ENCODE measurements at regions not wholly inside any gene's neighbourhood (a gene's known extent, or its start where the extent isn't known, plus 50 kb on each side); places are given as distances from the start of the nearest gene placed in this dataset.

DNA sequence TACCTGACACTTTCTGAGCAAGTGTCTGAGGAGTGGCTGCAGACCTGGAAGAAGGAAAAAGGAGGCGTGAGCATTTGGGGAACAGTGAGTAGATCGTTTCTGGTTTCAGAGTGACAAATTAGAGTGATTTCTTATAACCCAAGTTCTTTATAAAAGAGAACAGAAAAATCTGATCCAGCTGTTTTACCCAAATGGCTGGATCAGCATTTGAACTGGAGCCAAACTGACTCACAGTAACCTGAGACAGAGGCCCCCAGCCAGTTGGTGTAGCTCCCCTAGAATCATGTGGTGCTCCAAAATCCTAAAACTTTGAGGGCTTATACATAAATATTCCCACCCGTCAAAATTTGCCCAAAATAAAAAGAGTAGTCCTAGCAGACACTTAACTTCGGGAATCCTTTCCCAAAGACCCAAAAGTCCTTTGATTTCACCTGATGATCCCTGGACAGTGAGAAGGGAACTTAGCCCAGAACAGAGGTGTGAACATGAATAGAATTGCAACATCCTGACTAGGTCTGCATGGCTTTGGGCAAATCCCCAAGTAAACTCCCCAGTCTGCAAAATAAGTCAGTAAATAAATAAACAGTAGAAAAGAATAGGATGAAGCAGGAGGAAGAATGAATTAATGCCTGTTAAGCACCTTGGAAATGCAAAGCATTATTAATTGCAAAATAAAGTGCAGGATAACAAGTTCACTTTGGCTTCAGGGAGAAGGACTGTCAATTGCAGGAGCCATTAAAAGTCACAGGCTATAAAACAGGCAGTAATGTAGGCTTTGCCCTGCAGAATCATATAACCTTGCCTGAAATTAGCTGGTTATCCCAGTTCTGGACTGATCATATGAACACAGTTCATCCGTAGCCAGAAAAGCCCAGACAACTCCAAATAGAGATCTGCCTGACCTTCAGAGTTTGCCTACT lies 262.0 kb upstream of the JARID2 start:
- Histone ChIP-seq H3K4me1 (ENCODE audit: control insufficient read depth in 5 of 5, insufficient read depth in 5 of 5, low read length in 5 of 5) (peaks cover 0 to 6% (median 5%) of the 10 kb centered on the region in 5 donors), H3K36me3 (ENCODE audit: control insufficient read depth in 4 of 4, insufficient read depth in 4 of 4, low read length in 4 of 4) (no peaks in the 10 kb centered on the region), H3K27ac (ENCODE audit: low read depth in 1 of 2, low read length in 1 of 2) (no peak overlapping the region), H3K9me3 (ENCODE audit: control insufficient read depth in 4 of 4, insufficient read depth in 3 of 4, low read length in 3 of 4) (no peaks in the 10 kb centered on the region), H3K9ac (ENCODE audit: insufficient read depth in 1 of 2, low read length in 2 of 2) (no peak overlapping the region), H3K27me3 (ENCODE audit: control insufficient read depth in 3 of 3, insufficient read depth in 3 of 3, low read length in 2 of 3) (no peaks in the 10 kb centered on the region), H3K4me3 (no peak overlapping the region)
- ATAC-seq (ENCODE audit: insufficient read depth, low FRiP score) (no peak), DNase-seq (no peak)
- TF ChIP-seq, protein P1, sequence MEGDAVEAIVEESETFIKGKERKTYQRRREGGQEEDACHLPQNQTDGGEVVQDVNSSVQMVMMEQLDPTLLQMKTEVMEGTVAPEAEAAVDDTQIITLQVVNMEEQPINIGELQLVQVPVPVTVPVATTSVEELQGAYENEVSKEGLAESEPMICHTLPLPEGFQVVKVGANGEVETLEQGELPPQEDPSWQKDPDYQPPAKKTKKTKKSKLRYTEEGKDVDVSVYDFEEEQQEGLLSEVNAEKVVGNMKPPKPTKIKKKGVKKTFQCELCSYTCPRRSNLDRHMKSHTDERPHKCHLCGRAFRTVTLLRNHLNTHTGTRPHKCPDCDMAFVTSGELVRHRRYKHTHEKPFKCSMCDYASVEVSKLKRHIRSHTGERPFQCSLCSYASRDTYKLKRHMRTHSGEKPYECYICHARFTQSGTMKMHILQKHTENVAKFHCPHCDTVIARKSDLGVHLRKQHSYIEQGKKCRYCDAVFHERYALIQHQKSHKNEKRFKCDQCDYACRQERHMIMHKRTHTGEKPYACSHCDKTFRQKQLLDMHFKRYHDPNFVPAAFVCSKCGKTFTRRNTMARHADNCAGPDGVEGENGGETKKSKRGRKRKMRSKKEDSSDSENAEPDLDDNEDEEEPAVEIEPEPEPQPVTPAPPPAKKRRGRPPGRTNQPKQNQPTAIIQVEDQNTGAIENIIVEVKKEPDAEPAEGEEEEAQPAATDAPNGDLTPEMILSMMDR (IDR thresholded peaks at IDR 0.05; ENCODE audit: control extremely low read depth, extremely low read depth): no peak
- 71 to 84% methylated on average over 5 of the region's 5 CpGs for WGBS, 2 donors

DNA sequence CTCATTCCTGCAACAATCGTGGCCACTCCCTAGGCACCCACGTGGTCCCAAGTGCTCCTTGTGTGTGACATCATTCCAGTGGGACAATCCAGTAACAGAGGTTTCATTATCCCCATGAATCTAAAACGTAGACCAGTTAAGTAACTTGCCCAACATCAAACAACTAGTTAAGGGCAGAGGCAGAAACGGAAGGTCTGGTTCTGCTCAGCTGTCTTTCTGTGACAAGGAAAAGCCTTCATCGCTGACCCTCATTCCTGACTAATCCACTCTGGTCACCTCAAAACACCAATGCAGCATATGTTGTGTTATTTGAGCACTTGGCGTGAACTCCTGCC lies 261.4 kb upstream of the JARID2 start:
- TF ChIP-seq, protein P1 (IDR thresholded peaks at IDR 0.05; ENCODE audit: control extremely low read depth, extremely low read depth): no peak
- Histone ChIP-seq H3K4me1 (ENCODE audit: control insufficient read depth in 5 of 5, insufficient read depth in 5 of 5, low read length in 5 of 5) (peaks cover 0 to 6% (median 5%) of the 10 kb centered on the region in 5 donors), H3K9me3 (ENCODE audit: control insufficient read depth in 4 of 4, insufficient read depth in 3 of 4, low read length in 3 of 4) (no peaks in the 10 kb centered on the region), H3K4me3 (no peak overlapping the region), H3K36me3 (ENCODE audit: control insufficient read depth in 4 of 4, insufficient read depth in 4 of 4, low read length in 4 of 4) (no peaks in the 10 kb centered on the region), H3K27ac (ENCODE audit: low read depth in 1 of 2, low read length in 1 of 2) (no peak overlapping the region), H3K27me3 (ENCODE audit: control insufficient read depth in 3 of 3, insufficient read depth in 3 of 3, low read length in 2 of 3) (no peaks in the 10 kb centered on the region), H3K9ac (ENCODE audit: insufficient read depth in 1 of 2, low read length in 2 of 2) (no peak overlapping the region)
- WGBS, 2 donors: 52 to 73% methylated on average over 6 of the region's 6 CpGs
- DNase-seq: peak; percentile 52 to 58 (median 55)
- no peak for ATAC-seq (ENCODE audit: insufficient read depth, low FRiP score)

DNA sequence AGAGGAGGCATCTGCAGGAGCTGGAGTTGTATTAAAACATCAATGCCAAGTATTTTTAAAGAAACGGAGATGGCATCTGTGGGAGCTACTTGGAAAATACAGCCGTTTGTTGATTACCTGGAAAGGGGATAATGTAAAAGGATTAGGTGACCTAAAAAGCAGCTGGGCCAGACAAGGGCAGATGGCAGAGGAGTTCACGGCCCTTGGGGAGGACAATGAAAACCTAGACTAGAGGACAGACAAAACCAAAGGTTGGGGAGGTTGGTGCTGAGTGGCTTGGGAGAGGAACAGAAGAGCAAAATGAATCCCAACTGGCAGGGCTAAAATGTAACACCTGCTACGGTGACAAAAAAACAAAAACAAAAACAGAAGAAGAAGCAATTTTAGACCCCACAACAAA lies 260.5 kb upstream of the JARID2 start:
- no peak overlapping the region for H3K9ac ChIP-seq (ENCODE audit: insufficient read depth in 1 of 2, low read length in 2 of 2)
- TF ChIP-seq, protein P1 (IDR thresholded peaks at IDR 0.05; ENCODE audit: control extremely low read depth, extremely low read depth): no peak
- no peak overlapping the region for H3K4me3 ChIP-seq
- DNase-seq (no peak), ATAC-seq (ENCODE audit: insufficient read depth, low FRiP score) (no peak)
- H3K36me3 ChIP-seq (ENCODE audit: control insufficient read depth in 4 of 4, insufficient read depth in 4 of 4, low read length in 4 of 4): no peaks in the 10 kb centered on the region
- 87 to 90% methylated on average over 4 of the region's 4 CpGs for WGBS, 2 donors
- H3K4me1 ChIP-seq (ENCODE audit: control insufficient read depth in 5 of 5, insufficient read depth in 5 of 5, low read length in 5 of 5): peaks cover 0 to 6% (median 5%) of the 10 kb centered on the region in 5 donors
- no peaks in the 10 kb centered on the region for H3K27me3 ChIP-seq (ENCODE audit: control insufficient read depth in 3 of 3, insufficient read depth in 3 of 3, low read length in 2 of 3)
- H3K27ac ChIP-seq (ENCODE audit: low read depth in 1 of 2, low read length in 1 of 2): no peak overlapping the region
- H3K9me3 ChIP-seq (ENCODE audit: control insufficient read depth in 4 of 4, insufficient read depth in 3 of 4, low read length in 3 of 4): no peaks in the 10 kb centered on the region
